Left lung (tissue), 4 donors: ENCODE measurements at regions not wholly inside any gene's neighbourhood (a gene's known extent, or its start where the extent isn't known, plus 50 kb on each side); places are given as distances from the start of the nearest gene placed in this dataset.
A peak's percentile ranks its signal among the peaks of the same experiment; 100 is the strongest.

Experiments used
- ATAC-seq: fragments of 200-7000 bp; cut with Tn5 transposase; one replicate; pipeline ENCODE4 v1.9.1; 2020; ENCODE audit warnings: moderate library complexity
- DNase-seq, 4 donors: peaks; one replicate each; pipeline ENCODE4 v3.0.0-alpha.2; 2013 to 2020
- H3K27ac ChIP-seq, 2 donors: fragments of 200-600 bp; sonication (generic) in 1 of 2; one replicate each; pipeline versions ENCODE4 v1.5.0 to v1.8.0; 2020 to 2021
- H3K27me3 ChIP-seq, 2 donors: fragments of 200-600 bp; sonication (generic) in 1 of 2; one replicate each; pipeline versions ENCODE4 v1.5.0 to v1.8.0; 2020 to 2021
- H3K36me3 ChIP-seq, 2 donors: fragments of 200-600 bp; sonication (generic) in 1 of 2; one replicate each; pipeline versions ENCODE4 v1.5.0 to v1.8.0; 2020 to 2021
- H3K4me1 ChIP-seq, 2 donors: fragments of 200-600 bp; one replicate each; pipeline ENCODE4 v1.8.0; 2021
- H3K4me3 ChIP-seq, 2 donors: fragments of 200-600 bp; sonication (generic) in 1 of 2; one replicate each; pipeline versions ENCODE4 v1.5.0 to v1.8.0; 2020 to 2021; ENCODE audit warnings: mild to moderate bottlenecking in 1 of 2
- H3K9me3 ChIP-seq, 2 donors: fragments of 200-600 bp; sonication (generic) in 1 of 2; one replicate each; pipeline versions ENCODE4 v1.5.0 to v1.8.0; 2020 to 2021
- CTCF ChIP-seq, 2 donors: fragments of 200-600 bp; sonication (generic) in 1 of 2; IDR thresholded peaks; one replicate each; pipeline versions ENCODE4 v1.5.0 to v1.8.0; 2021; ENCODE audit warnings: antibody characterized with exemption in 2 of 2
- intact Hi-C, 2 donors: fragments of 100-400 bp; cut with DNase I; formaldehyde crosslinking; loops; one replicate each; pipeline versions ENCODE4 v1.11.2 to v1.14.2; 2022
- donor health status: DM: no; HTN: yes; CAD: no.
- donor health status: DM: no; HTN: no; CAD: no.

GRCh38 chr2:171253279-171253678 is 92.6 kb upstream of the TLK1 start:
- H3K36me3 ChIP-seq, result no peaks in the 10 kb centered on the region
- H3K27me3 ChIP-seq, result no peaks in the 10 kb centered on the region
- intact Hi-C loops, result no loop called here
- no peak for TF ChIP-seq CTCF (IDR thresholded peaks at IDR 0.05)
- H3K9me3 ChIP-seq, result no peaks in the 10 kb centered on the region
- peaks cover 0 to 2% of the 10 kb centered on the region in 2 donors for H3K4me1 ChIP-seq
- peak; percentile 84 for ATAC-seq
- DNase-seq, result no peak
- no peak overlapping the region for H3K27ac ChIP-seq
- no peak overlapping the region for H3K4me3 ChIP-seq

DNA sequence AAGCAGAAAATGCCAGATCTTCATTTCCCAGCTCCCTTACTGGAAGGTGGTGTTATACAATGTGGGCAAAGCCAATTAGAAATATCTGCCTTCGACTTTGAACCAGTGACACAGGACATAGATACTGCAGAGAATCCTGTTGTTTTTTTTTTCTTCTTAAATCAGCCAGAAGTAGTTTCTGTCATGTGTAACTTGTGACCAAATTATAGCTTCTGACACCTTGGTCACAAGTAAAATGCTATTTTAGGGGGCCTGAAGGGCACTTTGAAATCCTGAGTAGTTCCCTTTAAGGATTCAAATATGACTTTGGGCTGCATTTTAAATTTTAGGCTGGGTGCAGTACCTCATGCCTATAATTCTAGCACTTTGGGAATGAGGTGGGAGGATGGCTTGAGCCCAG is 89.0 kb upstream of the TLK1 start:
- Histone ChIP-seq H3K9me3 (peaks cover 0 to 13% of the 10 kb centered on the region in 2 donors), H3K4me1 (peaks cover 0 to 12% of the 10 kb centered on the region in 2 donors), H3K36me3 (no peaks in the 10 kb centered on the region), H3K4me3 (no peak overlapping the region), H3K27me3 (no peaks in the 10 kb centered on the region), H3K27ac (no peak overlapping the region)
- no peak for DNase-seq
- intact Hi-C loops, result no loop called here
- TF ChIP-seq CTCF (IDR thresholded peaks at IDR 0.05), result no peak
- ATAC-seq, result no peak

DNA sequence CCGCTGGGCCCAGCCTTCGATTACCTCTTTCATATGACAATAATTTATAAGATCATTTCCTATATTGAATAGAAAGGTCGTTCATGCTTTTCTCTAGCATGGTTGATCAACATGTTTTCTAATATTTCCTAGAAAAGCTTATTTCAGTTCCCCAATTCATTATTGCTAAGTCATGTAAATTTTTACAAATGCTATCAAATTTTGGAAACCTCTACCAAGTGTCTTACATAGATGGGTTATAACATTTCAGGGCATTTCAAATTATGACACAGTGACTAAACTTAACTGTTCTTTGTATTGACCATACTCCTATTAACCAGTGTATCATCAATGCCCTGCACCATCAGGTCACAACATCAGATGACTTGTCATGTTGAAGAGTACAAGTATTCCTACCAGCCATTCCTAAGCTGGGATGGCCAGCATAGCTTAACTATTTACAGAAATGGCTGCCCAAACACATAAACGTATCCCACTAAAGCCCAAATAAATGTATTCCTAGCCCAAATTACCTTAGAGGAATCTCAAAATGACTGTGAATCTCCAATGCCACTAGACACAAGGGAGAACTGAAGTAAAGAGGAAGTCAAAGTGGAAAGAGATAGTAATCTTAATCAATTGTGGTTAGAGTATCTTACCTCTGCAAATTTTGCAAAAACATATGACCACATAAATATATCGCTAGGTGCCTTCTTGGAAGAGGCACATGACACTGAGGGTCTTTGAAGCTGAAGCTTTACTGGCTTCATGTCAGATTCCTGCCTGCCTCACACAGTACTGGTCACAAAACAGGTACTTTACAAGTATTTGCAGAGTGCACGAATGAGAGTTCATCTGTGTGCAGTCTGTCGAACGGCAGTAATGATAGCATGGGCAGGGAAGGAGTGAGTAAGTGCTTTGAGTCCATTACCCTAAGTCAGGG is 87.3 kb upstream of the TLK1 start:
- Histone ChIP-seq H3K4me3 (no peak overlapping the region), H3K4me1 (peaks cover 0 to 12% of the 10 kb centered on the region in 2 donors), H3K27ac (no peak overlapping the region), H3K9me3 (peaks cover 0 to 13% of the 10 kb centered on the region in 2 donors), H3K36me3 (no peaks in the 10 kb centered on the region), H3K27me3 (no peaks in the 10 kb centered on the region)
- DNase-seq, result no peak
- no peak for ATAC-seq
- TF ChIP-seq CTCF (IDR thresholded peaks at IDR 0.05), result no peak
- intact Hi-C loops, result no loop called here

GRCh38 chr2:171244970-171245782 is 84.5 kb upstream of the TLK1 start:
- no peak for DNase-seq
- intact Hi-C loops, result no loop called here
- H3K4me3 ChIP-seq, result no peak overlapping the region
- peaks cover 0 to 13% of the 10 kb centered on the region in 2 donors for H3K9me3 ChIP-seq
- no peaks in the 10 kb centered on the region for H3K36me3 ChIP-seq
- no peaks in the 10 kb centered on the region for H3K27me3 ChIP-seq
- H3K27ac ChIP-seq, result peak overlapping the region in 1 of 2 donors; percentile 74
- no peak for TF ChIP-seq CTCF (IDR thresholded peaks at IDR 0.05)
- H3K4me1 ChIP-seq, result peaks cover 0 to 12% of the 10 kb centered on the region in 2 donors
- ATAC-seq, result peak; percentile 29

DNA sequence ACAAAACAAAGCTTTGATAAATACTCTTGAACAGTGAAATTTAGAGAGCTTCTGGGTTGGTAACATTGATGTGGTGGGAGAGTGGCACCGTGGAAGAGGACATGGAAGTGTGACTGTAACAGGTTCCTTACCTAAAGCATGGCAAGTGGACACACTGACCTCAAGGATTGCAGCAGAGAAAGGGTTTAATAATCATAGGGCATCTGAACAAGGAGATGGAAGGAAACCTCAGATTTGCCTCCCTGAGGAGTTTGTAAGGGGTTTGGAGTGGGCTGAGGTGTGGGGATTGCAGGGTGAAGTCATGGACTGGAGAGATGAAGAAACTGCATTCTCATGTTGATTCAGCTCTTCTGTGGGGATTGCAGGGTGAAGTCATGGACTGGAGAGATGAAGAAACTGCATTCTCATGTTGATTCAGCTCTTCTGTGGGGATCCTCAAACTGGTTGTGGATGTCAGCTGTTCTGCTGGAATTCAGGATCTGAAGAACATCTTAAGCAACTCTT is 83.8 kb upstream of the TLK1 start:
- intact Hi-C loops, result no loop called here
- DNase-seq, result no peak
- Histone ChIP-seq H3K4me3 (no peak overlapping the region), H3K9me3 (peaks cover 0 to 13% of the 10 kb centered on the region in 2 donors), H3K36me3 (no peaks in the 10 kb centered on the region), H3K27me3 (no peaks in the 10 kb centered on the region), H3K4me1 (peaks cover 0 to 12% of the 10 kb centered on the region in 2 donors), H3K27ac (peak overlapping the region in 1 of 2 donors; percentile 74)
- peak; percentile 65 for ATAC-seq
- no peak for TF ChIP-seq CTCF (IDR thresholded peaks at IDR 0.05)
